ENCODE measurements at regions not wholly inside any gene's neighbourhood (a gene's known extent, or its start where the extent isn't known, plus 50 kb on each side); places are given as distances from the start of the nearest gene placed in this dataset.

DNA sequence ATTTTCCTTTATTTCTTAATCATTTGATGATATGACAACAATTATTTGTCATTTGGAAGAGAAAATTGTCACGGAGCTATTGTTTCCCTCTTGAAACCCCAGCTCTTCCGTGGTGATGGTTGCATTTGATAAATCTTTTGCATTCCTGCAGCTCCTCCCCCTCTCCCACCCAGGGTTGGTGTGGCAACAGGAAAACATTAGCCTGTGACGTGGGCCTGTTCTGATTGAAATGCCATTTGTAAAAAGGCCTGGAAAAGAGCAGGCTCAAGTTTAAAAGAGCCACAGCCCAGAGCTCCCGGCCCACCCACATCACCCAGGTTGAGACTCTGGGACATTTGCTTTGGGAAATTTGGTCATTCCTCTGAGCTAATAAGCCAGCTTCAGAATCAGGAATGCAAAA, 282.5 kb downstream of the RPLP1 start:
- no peak for DNase-seq (ENCODE audit: low read depth in 2 of 2)

DNA sequence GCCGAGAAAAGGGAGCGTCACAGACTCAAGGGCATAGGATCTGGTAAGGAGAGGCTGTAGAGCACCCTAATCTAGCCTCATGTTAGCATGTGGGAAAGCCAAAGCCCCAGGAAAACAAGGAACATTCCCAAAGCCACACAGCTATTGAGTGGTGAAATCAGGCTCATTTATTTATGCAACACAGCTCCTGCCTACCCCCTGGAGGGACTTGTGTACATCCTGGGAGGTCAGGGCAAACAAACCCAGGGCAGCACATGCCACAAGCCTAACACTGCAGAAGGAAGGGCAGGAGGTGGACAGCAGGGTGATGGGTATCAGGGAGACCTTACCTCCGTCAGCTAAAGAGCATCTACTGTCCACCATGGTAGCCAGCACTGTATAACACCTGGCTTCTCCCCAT, 283.5 kb downstream of the RPLP1 start:
- DNase-seq (ENCODE audit: low read depth in 2 of 2), result no peak

DNA sequence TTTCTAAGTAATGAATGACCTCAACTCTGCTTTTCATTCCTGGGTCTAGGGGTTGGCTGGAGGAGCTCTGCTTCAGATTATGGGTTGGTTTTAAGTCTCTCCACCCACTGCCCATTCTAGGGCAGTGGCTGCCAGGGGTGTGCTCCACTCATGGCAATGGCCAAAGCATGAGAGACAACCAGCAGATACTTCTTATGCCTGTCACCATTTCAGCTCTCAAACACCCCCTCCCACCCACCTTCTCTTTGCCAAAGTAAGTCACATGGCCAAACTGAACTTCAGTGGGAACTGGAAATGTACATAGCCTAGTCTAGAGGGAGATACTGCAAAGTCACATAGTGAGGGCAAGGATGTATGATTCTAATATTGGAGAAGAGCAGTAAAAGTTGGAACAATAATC, 285.3 kb downstream of the RPLP1 start:
- no peak for DNase-seq (ENCODE audit: low read depth in 2 of 2)

DNA sequence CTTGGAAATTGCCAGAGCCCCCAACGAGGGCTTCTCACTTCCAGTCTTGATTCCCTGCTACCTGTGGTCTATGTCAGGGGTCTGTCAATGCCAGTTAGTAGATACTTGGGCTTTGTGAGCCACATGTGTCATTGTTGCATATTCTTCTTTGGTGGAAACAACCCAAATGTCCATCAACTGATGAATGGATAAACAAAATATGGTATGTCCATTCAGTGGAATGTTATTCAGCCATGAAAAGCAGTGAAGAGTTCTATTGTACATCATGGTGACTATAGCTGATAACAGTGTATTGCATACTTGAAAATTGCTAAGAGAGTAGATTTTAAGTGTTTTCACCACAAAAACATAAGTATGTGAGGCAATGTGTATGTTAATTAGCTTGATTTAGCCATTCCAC, 288.1 kb downstream of the RPLP1 start:
- DNase-seq (ENCODE audit: low read depth in 2 of 2), result no peak

DNA sequence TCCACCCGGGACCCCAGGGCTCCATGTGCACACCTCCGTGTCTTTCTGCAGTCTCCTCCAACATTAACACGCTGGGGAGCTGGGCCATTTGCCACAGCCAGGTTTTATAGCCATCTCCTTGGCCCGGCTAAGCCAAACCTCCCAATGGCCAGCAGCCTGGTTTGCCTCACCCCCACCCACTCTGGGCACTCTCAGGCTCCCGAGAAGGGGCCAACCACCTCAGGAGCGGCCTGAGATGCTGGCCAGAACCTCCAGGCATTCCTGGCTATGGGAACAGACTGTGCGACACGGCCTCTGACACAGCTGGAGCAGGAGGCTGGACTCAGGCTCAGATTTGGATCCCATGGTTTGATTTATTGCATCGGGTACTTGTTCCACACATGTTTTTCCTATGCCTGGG, 289.7 kb downstream of the RPLP1 start:
- no peak for DNase-seq (ENCODE audit: low read depth in 2 of 2)

DNA sequence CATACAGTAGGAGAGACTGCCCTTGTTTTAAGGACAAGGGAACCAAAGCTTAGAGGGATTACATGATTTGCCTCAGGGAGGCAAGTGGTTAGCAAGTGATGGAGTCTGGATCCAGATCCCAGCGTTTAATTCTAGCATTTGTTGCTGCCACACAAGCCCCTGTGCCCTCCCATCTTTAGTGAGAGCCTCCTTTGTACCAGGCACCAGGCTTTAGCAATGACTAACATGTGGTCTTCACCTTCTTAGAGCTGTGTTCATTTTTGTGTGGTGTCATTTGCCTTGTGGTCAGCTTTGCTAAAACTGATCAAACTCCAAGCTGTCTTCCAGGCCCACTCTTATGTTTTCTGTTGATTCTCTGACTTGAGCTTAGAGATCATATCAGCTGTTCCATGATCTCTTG, 290.5 kb downstream of the RPLP1 start:
- DNase-seq (ENCODE audit: low read depth in 2 of 2), result no peak

DNA sequence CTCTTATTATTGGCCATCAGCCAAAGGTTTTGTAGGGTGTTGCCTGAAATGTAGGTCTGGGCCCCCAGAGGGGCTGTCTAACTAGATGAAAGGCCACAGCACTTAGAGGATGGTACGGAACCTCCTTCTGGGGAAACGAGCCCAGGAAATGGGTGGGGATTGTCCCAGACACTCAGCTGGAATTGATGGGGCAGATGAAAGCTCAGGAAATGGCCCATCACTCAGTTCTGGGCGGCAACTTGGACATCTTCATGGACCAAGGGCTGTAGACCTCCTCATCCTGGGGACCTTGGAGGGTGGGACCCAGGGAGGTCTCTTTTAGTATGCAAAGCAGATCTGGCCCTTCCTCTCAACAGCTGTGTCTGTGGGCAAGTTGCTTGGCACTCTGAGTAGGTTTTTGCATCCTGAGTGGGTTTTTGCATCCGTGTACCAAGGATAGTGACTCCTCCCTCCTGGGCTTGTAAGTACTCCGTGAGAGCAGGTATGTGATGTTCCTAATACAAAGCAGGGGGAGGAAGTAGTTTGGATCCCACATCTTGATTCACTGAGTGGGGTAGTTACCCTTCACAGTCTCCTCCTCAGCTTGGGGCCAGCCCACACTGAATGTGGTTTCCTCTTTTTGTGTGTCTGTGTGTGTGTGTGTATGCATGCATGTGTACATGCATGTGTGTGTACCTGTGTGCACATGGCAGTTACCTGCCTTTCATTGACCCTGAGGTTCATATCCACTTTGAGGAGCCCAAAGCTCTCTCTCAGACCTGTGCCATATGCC, 292.0 kb downstream of the RPLP1 start:
- no peak for DNase-seq (ENCODE audit: low read depth in 2 of 2)

DNA sequence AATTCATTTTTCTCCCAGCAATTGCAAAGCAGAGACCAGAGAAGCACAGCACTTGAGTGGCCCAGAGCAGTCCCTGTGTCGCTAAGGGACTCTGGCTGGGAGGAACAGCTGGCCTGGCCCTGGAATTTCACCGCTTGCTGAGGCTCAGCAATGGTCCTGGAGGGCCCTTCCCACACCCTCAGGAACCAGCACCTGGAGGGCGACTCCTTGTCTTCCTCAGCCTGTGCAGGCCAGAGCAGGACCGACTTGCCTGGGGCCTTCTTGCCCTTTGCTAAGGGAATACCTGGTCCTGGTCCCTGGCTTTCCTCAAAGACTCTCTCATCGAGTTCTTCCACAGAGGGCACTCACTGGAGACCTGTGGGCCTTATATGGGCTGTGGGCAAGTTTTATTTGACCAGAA, 294.6 kb downstream of the RPLP1 start:
- DNase-seq (ENCODE audit: low read depth in 2 of 2), result no peak

DNA sequence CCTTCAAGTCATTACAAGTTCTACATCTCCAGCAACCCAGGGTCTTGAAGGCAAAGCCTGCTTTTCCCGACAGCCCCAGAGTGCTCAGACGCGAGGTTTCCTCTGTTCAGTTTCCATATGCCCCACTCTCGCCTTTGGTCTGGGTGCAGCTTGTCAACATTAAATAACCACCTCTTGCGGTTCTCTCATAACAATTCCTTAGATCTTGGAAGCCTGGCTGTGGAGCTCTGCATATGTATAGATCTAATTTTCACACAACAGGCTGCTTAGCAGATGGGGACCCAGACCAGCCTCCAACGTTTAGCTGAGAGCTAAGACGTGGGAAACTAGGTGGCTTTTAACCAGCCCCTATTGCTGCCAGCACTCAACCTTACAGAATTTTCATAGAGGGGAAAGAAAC, 295.5 kb downstream of the RPLP1 start:
- no peak for DNase-seq (ENCODE audit: low read depth in 2 of 2)

DNA sequence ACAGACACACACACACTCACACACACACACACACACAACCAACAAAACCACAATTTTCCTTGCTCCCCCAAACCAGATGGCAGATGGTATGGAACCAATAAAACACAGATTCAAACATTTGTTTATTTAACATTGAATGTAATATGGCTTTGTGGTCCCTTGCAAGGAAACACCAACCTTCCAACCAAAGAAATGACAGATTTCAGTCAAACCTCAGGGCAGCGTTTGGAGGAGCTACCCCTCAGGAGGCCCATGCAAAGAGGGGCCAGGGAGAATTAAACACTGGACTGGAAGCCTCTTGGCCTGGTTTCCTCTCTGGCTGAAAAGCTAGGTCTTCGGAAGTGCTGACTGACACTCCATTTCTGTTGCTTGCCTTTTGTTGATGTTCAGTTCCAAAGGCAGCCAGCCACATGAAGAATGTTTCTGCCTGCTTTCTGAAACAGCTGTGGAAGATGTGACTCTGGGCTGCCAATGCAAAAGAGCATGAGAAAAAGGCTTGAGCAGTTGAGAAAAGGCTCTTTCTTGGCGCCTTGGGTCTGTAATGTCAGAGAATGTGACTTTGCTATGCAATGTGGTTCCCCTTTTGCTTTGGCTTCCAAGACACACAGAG, 296.1 kb downstream of the RPLP1 start:
- DNase-seq (ENCODE audit: low read depth in 2 of 2), result no peak

DNA sequence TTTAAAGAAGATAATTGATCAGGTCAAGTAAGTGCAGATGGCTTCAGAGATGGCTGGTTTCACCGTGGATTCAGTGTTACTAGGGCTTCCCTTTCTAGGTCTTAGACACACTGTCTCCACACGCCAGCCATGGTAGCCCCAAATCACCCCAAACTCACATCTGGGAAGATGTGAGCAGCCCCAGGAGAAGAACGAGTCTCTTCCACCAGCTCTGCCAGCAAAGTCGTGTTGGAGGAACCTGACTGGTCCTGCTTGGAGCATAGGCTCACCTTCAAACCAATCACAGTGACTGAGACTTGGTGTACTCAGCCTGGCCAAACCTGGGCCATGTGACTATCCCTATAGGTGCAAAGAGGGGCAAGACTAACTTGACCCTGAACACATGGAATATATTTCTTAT, 296.7 kb downstream of the RPLP1 start:
- no peak for DNase-seq (ENCODE audit: low read depth in 2 of 2)

DNA sequence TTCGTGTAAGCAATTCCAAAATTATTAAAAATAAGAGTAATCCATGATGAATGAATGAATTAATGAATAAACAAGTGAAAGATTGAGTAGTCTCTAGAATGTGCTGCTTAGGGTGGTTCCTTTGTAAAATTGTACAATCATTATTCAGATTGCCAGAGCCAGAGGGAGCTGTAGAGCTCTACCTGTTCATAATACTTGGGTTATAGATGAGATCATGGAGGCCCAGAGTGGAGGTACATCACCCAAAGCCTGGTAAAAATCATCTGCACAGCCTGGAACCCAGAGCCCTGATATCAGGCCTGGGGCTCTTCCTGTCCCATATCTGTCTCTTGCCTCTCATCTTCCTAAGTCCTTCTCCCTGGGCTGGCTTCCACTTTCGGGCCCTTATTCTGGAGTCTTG, 297.2 kb downstream of the RPLP1 start:
- DNase-seq (ENCODE audit: low read depth in 2 of 2), result no peak

DNA sequence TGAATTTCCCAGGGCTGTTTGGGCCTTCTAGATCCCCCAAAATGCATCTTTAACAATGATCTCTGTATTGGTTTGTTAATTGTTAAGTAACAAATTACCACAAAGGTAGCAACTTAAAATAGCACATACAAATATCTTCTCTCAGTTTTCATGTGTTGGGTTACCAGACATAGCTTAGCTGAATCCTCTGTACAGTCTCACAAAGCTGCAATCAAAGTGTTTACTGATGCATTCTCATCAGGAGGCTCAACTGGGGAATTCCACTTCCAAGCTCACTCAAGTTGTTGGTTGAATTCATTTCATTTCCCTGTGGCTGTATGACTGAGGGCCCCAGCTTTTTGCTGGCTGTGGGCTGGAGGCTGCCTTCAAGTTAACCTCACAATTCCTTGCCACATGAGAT, 297.6 kb downstream of the RPLP1 start:
- no peak for DNase-seq (ENCODE audit: low read depth in 2 of 2)

DNA sequence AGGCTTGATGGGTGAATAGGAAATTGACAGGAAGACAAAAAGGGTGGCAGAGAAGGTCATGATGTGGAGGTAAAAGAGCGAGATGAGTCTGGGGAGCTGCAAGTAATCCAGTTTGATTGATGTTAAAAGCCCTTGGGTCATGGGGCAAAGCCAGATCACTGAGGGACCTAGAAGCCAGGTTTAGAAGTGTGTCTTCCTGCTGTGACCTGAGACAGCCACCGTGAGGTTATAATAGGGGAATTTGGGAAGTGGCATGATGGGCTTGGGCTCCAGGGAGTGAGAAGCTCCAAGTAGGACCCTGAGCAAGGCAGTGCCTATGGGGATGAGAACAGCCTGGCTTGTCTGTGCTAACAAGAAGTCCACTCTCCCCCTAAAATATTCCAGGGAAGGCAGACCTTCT, 298.5 kb downstream of the RPLP1 start:
- DNase-seq (ENCODE audit: low read depth in 2 of 2), result no peak

DNA sequence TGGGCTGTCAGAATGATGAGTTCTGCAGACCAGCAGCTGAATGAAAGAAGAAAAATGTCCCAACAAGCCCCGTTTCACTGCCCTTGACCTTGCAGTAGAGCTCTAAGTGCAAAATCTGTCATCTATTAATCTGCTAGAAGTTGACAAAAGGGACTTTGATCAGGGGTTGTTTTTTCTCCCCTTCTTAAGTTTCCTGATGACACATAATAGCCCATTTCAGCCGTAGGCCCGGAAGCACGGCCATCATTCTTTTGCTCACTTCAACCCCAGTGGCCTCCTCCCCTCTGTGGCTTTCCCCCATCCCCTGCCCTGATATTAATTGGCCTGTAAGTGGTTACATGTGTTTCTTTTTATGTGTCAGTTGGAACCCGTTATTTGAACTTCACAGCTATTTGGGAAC, 298.9 kb downstream of the RPLP1 start:
- no peak for DNase-seq (ENCODE audit: low read depth in 2 of 2)

DNA sequence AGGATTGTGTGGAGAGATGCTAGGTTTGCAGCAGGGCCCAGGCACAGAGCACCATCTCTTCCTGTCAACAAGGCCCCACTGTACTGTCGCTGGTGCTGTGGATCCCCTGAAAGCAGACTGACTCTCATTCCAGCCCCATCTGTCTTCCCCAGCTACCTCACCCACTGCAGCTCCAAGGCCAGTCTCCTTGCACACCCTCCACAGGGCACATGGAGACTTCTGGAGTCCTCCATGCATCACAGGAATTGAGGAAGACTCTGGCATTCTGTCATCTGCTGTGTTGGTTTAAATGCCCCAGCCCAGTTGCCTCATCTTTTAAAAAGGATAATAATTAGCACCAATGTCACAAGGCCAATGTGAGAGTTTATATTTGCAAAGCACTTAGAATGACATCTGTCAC, 301.2 kb downstream of the RPLP1 start:
- DNase-seq (ENCODE audit: low read depth in 2 of 2), result no peak

DNA sequence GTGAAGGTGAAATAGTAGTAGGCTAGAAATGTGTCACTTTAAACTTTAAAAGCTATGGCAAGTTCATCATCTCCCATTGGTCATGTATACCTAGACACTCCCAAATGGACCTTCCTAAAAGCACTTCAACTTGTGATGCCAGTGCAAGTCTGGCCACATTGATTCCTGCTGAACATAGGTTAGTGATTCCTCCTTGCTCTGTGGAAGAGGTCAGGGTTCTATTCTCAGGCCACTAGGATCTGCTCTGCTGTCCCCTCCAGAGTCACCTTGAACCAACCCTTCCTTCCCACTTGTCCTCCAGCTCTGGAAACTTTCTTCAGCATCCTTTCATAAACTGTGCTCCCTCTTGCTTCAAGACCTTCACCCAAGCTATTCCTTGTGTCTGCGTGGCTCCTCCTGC, 301.7 kb downstream of the RPLP1 start:
- no peak for DNase-seq (ENCODE audit: low read depth in 2 of 2)

DNA sequence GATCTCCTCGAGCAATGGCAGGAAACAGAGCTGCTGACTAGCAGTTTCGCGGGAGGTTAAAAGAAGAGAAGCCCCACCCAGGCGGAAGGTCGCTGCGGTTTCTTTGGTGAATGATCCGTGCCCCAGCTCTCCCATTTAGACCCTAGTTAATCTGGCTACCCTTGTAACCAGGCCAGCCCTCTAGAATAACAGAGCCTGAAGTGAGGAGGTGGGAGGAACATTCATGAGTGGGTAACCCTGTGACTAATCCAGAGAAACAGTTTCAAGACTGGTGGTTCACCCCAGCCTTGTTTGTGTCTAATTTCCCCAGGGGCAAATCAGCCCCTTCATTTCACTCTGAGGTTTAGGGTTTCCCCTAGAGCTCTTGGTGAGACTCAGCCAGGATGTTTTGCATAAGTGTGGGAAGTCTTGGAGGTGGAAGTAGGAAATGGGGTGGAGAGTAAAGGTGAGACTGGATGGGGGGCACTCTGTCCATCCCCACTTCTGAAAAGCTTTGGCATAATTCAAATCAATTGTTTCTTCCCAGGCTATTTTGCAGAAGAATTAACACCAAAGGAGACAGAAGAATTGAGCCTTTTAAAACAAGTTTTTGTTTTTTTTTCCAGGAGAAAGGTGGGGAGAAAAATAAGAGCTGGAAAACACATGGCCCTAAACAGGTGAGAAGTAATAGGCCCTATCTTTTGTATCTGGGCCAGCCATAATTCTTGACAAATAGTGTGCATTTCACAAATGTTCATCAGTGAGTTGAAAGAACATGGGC, 303.1 kb downstream of the RPLP1 start:
- peak; percentile 41 to 44 for DNase-seq (ENCODE audit: low read depth in 2 of 2)

DNA sequence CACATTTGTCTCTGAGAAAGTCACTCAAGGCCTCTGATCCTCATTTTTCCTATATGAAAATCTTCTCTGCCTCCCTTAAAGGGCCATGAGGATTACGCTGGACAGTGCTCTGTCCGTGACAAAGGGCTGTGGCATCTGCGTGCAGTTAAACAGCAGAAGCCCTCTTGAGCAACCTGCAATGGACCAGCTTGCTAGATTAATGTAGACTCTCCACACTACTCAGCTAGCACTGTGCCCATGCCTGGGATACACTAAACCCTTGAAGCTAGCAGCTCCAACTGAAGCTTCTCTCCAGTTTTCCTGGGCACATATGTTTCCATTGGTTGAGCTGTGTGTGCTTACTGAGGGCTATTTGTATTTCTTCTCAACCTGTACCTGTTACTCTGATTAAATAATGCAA, 303.8 kb downstream of the RPLP1 start:
- no peak for DNase-seq (ENCODE audit: low read depth in 2 of 2)

DNA sequence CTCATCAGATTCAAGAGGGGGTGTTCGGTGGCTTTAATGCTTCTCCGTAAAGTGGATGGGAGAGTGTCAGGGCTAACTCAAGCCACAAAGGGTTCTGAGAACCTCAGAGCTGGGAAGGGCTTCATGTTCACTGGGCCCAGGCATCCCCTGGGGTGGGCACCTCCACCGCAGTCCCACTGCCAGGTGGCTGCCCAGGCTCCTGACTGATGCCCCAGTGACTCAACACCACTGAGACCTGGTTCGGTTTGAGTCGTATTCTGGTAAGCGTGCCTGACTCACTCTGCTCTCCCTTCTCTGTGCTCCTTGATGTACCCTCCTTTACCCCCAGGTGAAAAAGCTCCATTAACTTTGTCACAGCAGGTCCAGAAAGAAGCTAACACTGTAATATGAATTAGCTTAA, 304.6 kb downstream of the RPLP1 start:
- no peak for DNase-seq (ENCODE audit: low read depth in 2 of 2)

DNA sequence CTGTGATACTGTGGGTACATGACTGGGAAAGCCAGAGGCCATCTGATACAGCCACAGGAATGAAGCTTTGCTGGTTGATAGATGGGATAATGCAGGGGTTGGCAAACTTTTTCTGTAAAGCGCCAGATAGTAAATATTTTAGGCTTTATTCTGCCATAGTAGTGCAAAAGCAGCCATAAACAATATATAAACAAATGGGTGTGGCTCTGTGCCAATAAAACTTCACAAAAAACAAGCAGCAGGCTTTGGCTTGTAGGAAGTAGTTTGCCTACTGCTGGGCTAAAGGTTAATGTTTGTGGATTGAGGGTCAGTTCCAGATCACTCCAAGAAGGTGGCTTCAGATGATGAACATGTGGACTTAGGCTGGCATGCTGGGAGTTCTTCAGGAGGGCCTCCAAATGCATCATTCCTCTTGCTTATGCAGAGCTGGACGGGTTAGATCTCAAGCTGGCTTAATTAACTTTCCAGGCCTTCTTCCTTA, 305.7 kb downstream of the RPLP1 start:
- no peak for DNase-seq (ENCODE audit: low read depth in 2 of 2)

DNA sequence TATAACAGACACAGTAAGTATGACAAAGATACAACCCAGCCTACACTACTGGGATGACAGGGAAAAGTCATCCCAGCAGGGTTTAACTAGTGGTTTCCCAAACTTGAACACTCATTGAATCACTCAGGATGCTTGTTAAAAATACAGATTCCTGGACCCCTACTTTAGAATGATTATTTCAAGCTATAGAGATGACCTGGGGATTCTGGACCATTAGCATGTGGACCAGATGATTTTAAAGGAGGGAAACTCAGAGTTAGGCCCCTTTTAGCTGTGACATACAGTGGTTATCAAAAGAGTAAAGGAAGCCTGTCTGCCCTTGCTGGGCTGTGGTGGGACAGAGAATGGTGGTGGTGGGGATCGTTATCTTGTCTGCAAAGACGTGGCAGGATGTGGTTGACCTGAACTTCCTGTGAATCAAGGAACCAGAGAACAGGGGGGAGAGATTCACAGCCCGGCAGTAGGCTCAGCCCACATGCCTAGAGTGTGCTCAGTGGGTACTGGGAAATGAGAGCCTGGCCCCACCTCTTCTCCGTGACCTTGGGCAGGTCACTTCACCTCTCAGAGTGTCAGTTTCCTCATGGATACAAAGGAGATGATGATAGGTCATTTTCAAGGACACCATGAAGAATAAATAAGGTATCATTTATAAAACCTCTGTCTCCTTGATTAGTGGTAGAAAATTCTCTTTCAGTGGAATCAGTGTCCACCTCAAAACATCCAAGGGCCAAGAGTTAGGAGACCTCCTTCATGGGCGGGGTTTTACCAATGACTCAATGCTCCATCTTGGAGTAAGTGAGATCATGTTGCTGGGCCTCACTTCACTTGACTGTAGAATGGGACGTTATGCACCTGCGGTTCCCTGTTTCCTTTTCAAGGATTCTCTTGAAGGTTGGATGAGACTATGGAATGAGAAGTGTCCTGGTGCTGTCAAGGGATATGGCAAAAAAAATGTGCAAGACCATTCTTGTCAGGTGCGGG, 306.5 kb downstream of the RPLP1 start:
- DNase-seq (ENCODE audit: low read depth in 2 of 2), result peak; percentile 66 to 75
